ENCODE measurements at regions not wholly inside any gene's neighbourhood (a gene's known extent, or its start where the extent isn't known, plus 50 kb on each side); places are given as distances from the start of the nearest gene placed in this dataset.

- FAIRE-seq (no peak), DNase-seq (no peak)
- Histone ChIP-seq H3K27ac (ENCODE audit: low read depth in 2 of 2, low read length in 2 of 2) (no peak overlapping the region), H3K9ac (ENCODE audit: low read length in 3 of 3) (no peak overlapping the region), H3K36me3 (ENCODE audit: control insufficient read depth in 2 of 3, insufficient read depth in 3 of 3, low read length in 3 of 3) (no peaks in the 10 kb centered on the region), H3K27me3 (ENCODE audit: control insufficient read depth, insufficient read depth, low read length) (no peaks in the 10 kb centered on the region), H3K4me1 (ENCODE audit: control insufficient read depth in 2 of 3, insufficient read depth in 2 of 3, low read depth in 1 of 3, low read length in 3 of 3) (no peaks in the 10 kb centered on the region), H3K4me3 (ENCODE audit: low read length in 3 of 3) (no peak overlapping the region), H3K9me3 (ENCODE audit: control insufficient read depth in 2 of 3, insufficient read depth in 1 of 3, low read length in 3 of 3) (peaks cover 0 to 3% (median 0%) of the 10 kb centered on the region in 3 donors)
- intact Hi-C loops (cut with DNase I), result no loop called here
- TF ChIP-seq CTCF (IDR thresholded peaks at IDR 0.05; ENCODE audit: borderline replicate concordance, extremely low read depth, insufficient read depth), result no peak
Observed at GRCh38 chr6:95686895-95687294, 109.6 kb downstream of the MANEA start.

GRCh38 chr6:95687839-95688238 is 110.5 kb downstream of the MANEA start:
- TF ChIP-seq CTCF (IDR thresholded peaks at IDR 0.05; ENCODE audit: borderline replicate concordance, extremely low read depth, insufficient read depth), result no peak
- H3K4me3 ChIP-seq (ENCODE audit: low read length in 3 of 3), result no peak overlapping the region
- H3K9ac ChIP-seq (ENCODE audit: low read length in 3 of 3), result no peak overlapping the region
- no peak overlapping the region for H3K27ac ChIP-seq (ENCODE audit: low read depth in 2 of 2, low read length in 2 of 2)
- no peaks in the 10 kb centered on the region for H3K36me3 ChIP-seq (ENCODE audit: control insufficient read depth in 2 of 3, insufficient read depth in 3 of 3, low read length in 3 of 3)
- intact Hi-C loops (cut with DNase I), result no loop called here
- DNase-seq, result no peak
- FAIRE-seq, result no peak
- H3K4me1 ChIP-seq (ENCODE audit: control insufficient read depth in 2 of 3, insufficient read depth in 2 of 3, low read depth in 1 of 3, low read length in 3 of 3), result no peaks in the 10 kb centered on the region
- H3K27me3 ChIP-seq (ENCODE audit: control insufficient read depth, insufficient read depth, low read length), result no peaks in the 10 kb centered on the region
- H3K9me3 ChIP-seq (ENCODE audit: control insufficient read depth in 2 of 3, insufficient read depth in 1 of 3, low read length in 3 of 3), result peaks cover 0 to 3% (median 0%) of the 10 kb centered on the region in 3 donors

GRCh38 chr6:95690328-95690727 is 113.0 kb downstream of the MANEA start:
- Histone ChIP-seq H3K27me3 (ENCODE audit: control insufficient read depth, insufficient read depth, low read length) (no peaks in the 10 kb centered on the region), H3K9ac (ENCODE audit: low read length in 3 of 3) (no peak overlapping the region), H3K4me3 (ENCODE audit: low read length in 3 of 3) (no peak overlapping the region), H3K36me3 (ENCODE audit: control insufficient read depth in 2 of 3, insufficient read depth in 3 of 3, low read length in 3 of 3) (no peaks in the 10 kb centered on the region), H3K4me1 (ENCODE audit: control insufficient read depth in 2 of 3, insufficient read depth in 2 of 3, low read depth in 1 of 3, low read length in 3 of 3) (no peaks in the 10 kb centered on the region), H3K9me3 (ENCODE audit: control insufficient read depth in 2 of 3, insufficient read depth in 1 of 3, low read length in 3 of 3) (peaks cover 0 to 3% (median 0%) of the 10 kb centered on the region in 3 donors), H3K27ac (ENCODE audit: low read depth in 2 of 2, low read length in 2 of 2) (no peak overlapping the region)
- no peak for TF ChIP-seq CTCF (IDR thresholded peaks at IDR 0.05; ENCODE audit: borderline replicate concordance, extremely low read depth, insufficient read depth)
- FAIRE-seq, result no peak
- intact Hi-C loops (cut with DNase I), result no loop called here
- no peak for DNase-seq

- Histone ChIP-seq H3K27ac (ENCODE audit: low read depth in 2 of 2, low read length in 2 of 2) (no peak overlapping the region), H3K27me3 (ENCODE audit: control insufficient read depth, insufficient read depth, low read length) (no peaks in the 10 kb centered on the region), H3K4me3 (ENCODE audit: low read length in 3 of 3) (no peak overlapping the region), H3K9me3 (ENCODE audit: control insufficient read depth in 2 of 3, insufficient read depth in 1 of 3, low read length in 3 of 3) (peaks cover 0 to 3% (median 0%) of the 10 kb centered on the region in 3 donors), H3K4me1 (ENCODE audit: control insufficient read depth in 2 of 3, insufficient read depth in 2 of 3, low read depth in 1 of 3, low read length in 3 of 3) (no peaks in the 10 kb centered on the region), H3K36me3 (ENCODE audit: control insufficient read depth in 2 of 3, insufficient read depth in 3 of 3, low read length in 3 of 3) (no peaks in the 10 kb centered on the region), H3K9ac (ENCODE audit: low read length in 3 of 3) (no peak overlapping the region)
- no peak for FAIRE-seq
- peak in 3 of 5 donors; percentile 19 to 76 (median 74) for DNase-seq
- no peak for TF ChIP-seq CTCF (IDR thresholded peaks at IDR 0.05; ENCODE audit: borderline replicate concordance, extremely low read depth, insufficient read depth)
- intact Hi-C loops (cut with DNase I), result no loop called here
Observed at GRCh38 chr6:95693108-95693507, 115.8 kb downstream of the MANEA start.

Measured in kidney (tissue), 13 donors.